Neuronal stem cell (in vitro differentiated cells): ENCODE measurements at regions not wholly inside any gene's neighbourhood (a gene's known extent, or its start where the extent isn't known, plus 50 kb on each side); places are given as distances from the start of the nearest gene placed in this dataset.
A peak's percentile ranks its signal among the peaks of the same experiment; 100 is the strongest.

Source experiments
- DNase-seq: peaks from one replicate; pipeline ENCODE4 v3.0.0-alpha.2; 2013; ENCODE audit warnings: low spot score
- H2AFZ ChIP-seq: one replicate; pipeline ENCODE4 v1.6.1; 2013; ENCODE audit warnings: mild to moderate bottlenecking, low read length, inconsistent platforms
- H2AK5ac ChIP-seq: 2 replicates; pipeline ENCODE4 v1.6.1; 2013; ENCODE audit warnings: low read depth, mild to moderate bottlenecking, inconsistent platforms, low read length, moderate library complexity, mixed read lengths
- H2BK120ac ChIP-seq: 2 replicates; pipeline ENCODE4 v1.6.1; 2013; ENCODE audit warnings: low read depth, mild to moderate bottlenecking, inconsistent platforms, low read length, moderate library complexity, mixed read lengths
- H2BK12ac ChIP-seq: one replicate; pipeline ENCODE4 v1.6.1; 2013; ENCODE audit warnings: low read length, inconsistent platforms
- H2BK15ac ChIP-seq: 2 replicates; pipeline ENCODE4 v1.6.1; 2013; ENCODE audit warnings: mild to moderate bottlenecking, low read length, inconsistent platforms, mixed read lengths
- H2BK5ac ChIP-seq: one replicate; pipeline ENCODE4 v1.6.1; 2013; ENCODE audit warnings: inconsistent platforms, mild to moderate bottlenecking, low read length, moderate library complexity
- H3K14ac ChIP-seq: one replicate; pipeline ENCODE4 v1.6.1; 2013; ENCODE audit warnings: low read length, inconsistent platforms
- H3K18ac ChIP-seq: 2 replicates; pipeline ENCODE4 v1.6.1; 2013; ENCODE audit warnings: low read length, inconsistent platforms
- H3K23ac ChIP-seq: 2 replicates; pipeline ENCODE4 v1.6.1; 2013; ENCODE audit warnings: low read depth, mild to moderate bottlenecking, mixed read lengths, low read length, inconsistent platforms; ENCODE audit not compliant: poor library complexity
- H3K27ac ChIP-seq: replicated peaks from 3 replicates; pipeline ENCODE4 v1.5.1; 2013; ENCODE audit warnings: low read length, inconsistent platforms
- H3K27me3 ChIP-seq, 3 experiments: 2 replicates each; pipeline ENCODE4 v1.6.1; 2013; ENCODE audit warnings: low read length in 3 of 3, mild to moderate bottlenecking in 2 of 3, inconsistent platforms in 1 of 3, low read depth in 1 of 3, mixed read lengths in 1 of 3, moderate library complexity in 1 of 3; ENCODE audit not compliant: control insufficient read depth in 3 of 3, insufficient read depth in 3 of 3
- H3K36me3 ChIP-seq, 2 donors: replicated peaks in 1 of 2; 2 replicates each; pipeline ENCODE4 v1.6.1; 2013; ENCODE audit warnings: low read length in 2 of 2; ENCODE audit not compliant: control insufficient read depth in 2 of 2, insufficient read depth in 2 of 2
- H3K4ac ChIP-seq: 2 replicates; pipeline ENCODE4 v1.6.1; 2013; ENCODE audit warnings: inconsistent platforms, mild to moderate bottlenecking, low read length, moderate library complexity
- H3K4me1 ChIP-seq, 2 donors: 1 replicate in 1 of 2; 2 replicates in 1 of 2; pipeline ENCODE4 v1.6.1; 2013; ENCODE audit warnings: low read length in 2 of 2, low read depth in 1 of 2; ENCODE audit not compliant: control insufficient read depth in 2 of 2, insufficient read depth in 1 of 2
- H3K4me2 ChIP-seq: one replicate; pipeline ENCODE4 v1.6.1; 2013; ENCODE audit warnings: mild to moderate bottlenecking, low read length, inconsistent platforms; ENCODE audit not compliant: insufficient read depth, poor library complexity, severe bottlenecking
- H3K4me3 ChIP-seq, 2 donors: 2 replicates each; pipeline ENCODE4 v1.5.1; 2013; ENCODE audit warnings: low read length in 2 of 2, mild to moderate bottlenecking in 2 of 2, inconsistent platforms in 1 of 2, moderate library complexity in 1 of 2
- H3K79me1 ChIP-seq: one replicate; pipeline ENCODE4 v1.6.1; 2013; ENCODE audit warnings: low read depth, mild to moderate bottlenecking, inconsistent platforms, low read length, moderate library complexity
- H3K9ac ChIP-seq: one replicate; pipeline ENCODE4 v1.6.1; 2013; ENCODE audit warnings: mild to moderate bottlenecking, low read depth, low read length, inconsistent platforms; ENCODE audit not compliant: poor library complexity
- H3K9me3 ChIP-seq, 2 donors: replicated peaks in 1 of 2; 2 replicates each; pipeline versions ENCODE3 to v1.6.1; 2013; ENCODE audit warnings: low read length in 2 of 2, mild to moderate bottlenecking in 2 of 2, inconsistent platforms in 1 of 2, low read depth in 1 of 2, mixed read lengths in 1 of 2, moderate library complexity in 1 of 2; ENCODE audit not compliant: control insufficient read depth in 2 of 2, insufficient read depth in 1 of 2
- H4K8ac ChIP-seq: one replicate; pipeline ENCODE4 v1.6.1; 2013; ENCODE audit warnings: low read depth, mild to moderate bottlenecking, inconsistent platforms, low read length, moderate library complexity
- H4K91ac ChIP-seq: one replicate; pipeline ENCODE4 v1.6.1; 2013; ENCODE audit warnings: low read length, low read depth, mild to moderate bottlenecking, inconsistent platforms; ENCODE audit not compliant: poor library complexity
- WGBS, 2 donors: extraction: QIAGEN DNeasy Blood & Tissue Kit; methylation state at CpG; one replicate each; pipeline ENCODE4 v1.1.7; 2013; ENCODE audit warnings: missing lambda C conversion rate in 2 of 2, mixed read lengths in 1 of 2; ENCODE audit not compliant: insufficient read length in 2 of 2, insufficient replicate concordance in 1 of 2; ENCODE audit errors: extremely low coverage in 2 of 2; 5-methylcytosine and 5-hydroxymethylcytosine counted together

DNA sequence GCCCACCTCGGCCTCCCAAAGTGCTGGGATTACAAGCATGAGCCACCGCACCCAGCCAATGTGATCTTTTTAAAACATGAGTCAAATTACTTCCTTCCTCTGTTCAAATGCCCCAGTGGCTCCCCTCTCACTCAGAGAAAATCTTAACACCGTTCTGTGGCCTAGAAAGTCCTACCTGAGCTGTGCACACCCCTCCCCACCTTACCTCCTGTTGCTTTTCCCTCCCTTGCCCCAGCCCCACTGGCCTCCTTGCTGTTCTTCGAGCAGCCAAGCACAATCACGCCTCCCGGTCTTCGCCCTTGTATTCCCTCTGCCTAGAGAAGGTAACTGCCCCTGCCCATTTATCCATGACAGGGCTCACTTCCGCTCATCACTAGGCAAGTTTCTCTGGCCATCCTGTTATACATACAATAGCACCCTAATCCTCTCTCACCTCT, 62.6 kb upstream of the RPL11 start:
- no peak overlapping the region for H3K4ac ChIP-seq
- H2BK5ac ChIP-seq = no peak overlapping the region
- H4K91ac ChIP-seq = no peak overlapping the region
- H2BK12ac ChIP-seq = no peak overlapping the region
- no peaks in the 10 kb centered on the region for H3K79me1 ChIP-seq
- no peak overlapping the region for H2BK120ac ChIP-seq
- no peak overlapping the region for H3K14ac ChIP-seq
- no peaks in the 10 kb centered on the region for H3K4me1 ChIP-seq
- no peak overlapping the region for H3K18ac ChIP-seq
- no peak overlapping the region for H2BK15ac ChIP-seq
- DNase-seq = no peak
- H2AFZ ChIP-seq = peak overlapping the region; percentile 11
- H3K27ac ChIP-seq = no peak overlapping the region
- no peaks in the 10 kb centered on the region for H3K36me3 ChIP-seq
- H3K23ac ChIP-seq = no peak overlapping the region
- H3K4me3 ChIP-seq = no peak overlapping the region
- H4K8ac ChIP-seq = no peak overlapping the region
- no peaks in the 10 kb centered on the region for H3K27me3 ChIP-seq
- H3K9me3 ChIP-seq = no peaks in the 10 kb centered on the region
- WGBS, 2 donors = no CpG with 5 or more reads among the region's 8 CpGs
- H3K9ac ChIP-seq = no peak overlapping the region
- no peak overlapping the region for H2AK5ac ChIP-seq
- no peak overlapping the region for H3K4me2 ChIP-seq

DNA sequence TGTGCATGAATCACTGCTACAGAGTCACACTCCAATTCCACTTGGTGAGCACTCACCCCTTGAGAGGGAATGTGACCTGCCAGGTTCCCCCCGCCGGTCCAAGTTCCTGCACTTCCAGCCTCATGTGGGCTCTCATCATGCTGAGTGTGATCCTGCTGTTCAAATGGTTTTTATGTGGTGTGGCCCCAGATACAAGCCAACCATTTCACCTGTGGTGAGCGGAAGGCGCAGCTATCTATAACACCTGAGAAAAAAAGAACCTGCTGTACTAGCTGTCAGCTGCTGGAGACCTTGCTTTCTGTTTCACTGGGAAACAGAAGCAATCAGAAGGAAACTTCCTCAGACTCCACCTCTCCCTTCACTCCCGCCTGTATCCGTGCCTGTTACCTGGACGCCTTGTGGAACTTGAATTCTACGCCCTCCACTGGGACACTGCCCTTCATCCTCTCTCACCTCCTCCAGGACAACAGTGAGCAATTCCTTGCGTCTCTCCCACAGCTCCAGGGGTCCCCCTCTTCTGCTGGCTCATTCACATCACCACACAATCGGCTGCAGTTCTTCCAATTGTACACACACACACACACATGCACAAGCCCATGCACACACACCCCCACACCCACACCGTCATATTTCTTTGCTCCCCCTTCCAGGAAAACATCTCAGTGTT, 64.4 kb upstream of the RPL11 start:
- Histone ChIP-seq H3K4me1 (no peaks in the 10 kb centered on the region), H4K91ac (no peak overlapping the region), H2BK120ac (no peak overlapping the region), H3K9me3 (no peaks in the 10 kb centered on the region), H3K4ac (no peak overlapping the region), H2AFZ (peak overlapping the region; percentile 23), H3K79me1 (no peaks in the 10 kb centered on the region), H3K14ac (no peak overlapping the region), H2BK5ac (no peak overlapping the region), H2BK12ac (no peak overlapping the region), H3K9ac (no peak overlapping the region), H3K4me2 (no peak overlapping the region), H3K27ac (no peak overlapping the region), H2BK15ac (no peak overlapping the region), H3K18ac (no peak overlapping the region), H3K4me3 (no peak overlapping the region), H3K36me3 (no peaks in the 10 kb centered on the region), H3K27me3 (peaks cover 0 to under 1% (median 0%) of the 10 kb centered on the region in 3 experiments), H3K23ac (no peak overlapping the region), H2AK5ac (no peak overlapping the region), H4K8ac (no peak overlapping the region)
- no CpG with 5 or more reads among the region's 11 CpGs for WGBS, 2 donors
- no peak for DNase-seq

DNA sequence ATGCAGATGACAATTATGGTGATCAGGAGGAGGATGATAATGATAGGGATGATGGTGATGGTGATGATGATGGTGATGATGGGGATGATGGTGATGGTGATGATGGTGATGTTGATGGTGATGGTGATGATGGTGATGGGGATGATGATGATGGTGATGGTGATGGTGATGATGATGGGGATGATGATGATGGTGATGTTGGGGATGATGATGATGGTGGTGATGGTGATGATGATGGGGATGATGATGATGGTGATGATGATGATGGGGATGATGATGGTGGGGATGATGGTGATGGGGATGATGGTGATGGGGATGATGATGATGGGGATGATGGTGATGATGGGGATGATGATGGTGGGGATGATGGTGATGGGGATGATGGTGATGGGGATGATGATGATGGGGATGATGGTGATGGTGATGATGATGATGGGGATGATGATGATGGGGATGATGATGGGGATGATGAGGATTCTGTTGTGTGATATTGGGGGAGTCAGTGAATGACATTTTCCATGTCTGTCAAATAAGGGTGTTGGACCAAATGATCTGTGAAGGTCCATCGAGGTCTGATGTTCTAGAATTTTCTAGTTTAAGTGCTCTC, 65.6 kb upstream of the RPL11 start:
- H3K9ac ChIP-seq = peak overlapping the region; percentile 33
- H2BK5ac ChIP-seq = no peak overlapping the region
- no peak overlapping the region for H2BK15ac ChIP-seq
- H3K27me3 ChIP-seq = peaks cover 0 to 3% (median 0%) of the 10 kb centered on the region in 3 experiments
- no peak overlapping the region for H2BK120ac ChIP-seq
- WGBS, 2 donors = no CpG with 5 or more reads among the region's 1 CpG
- H3K14ac ChIP-seq = no peak overlapping the region
- no peak overlapping the region for H3K4ac ChIP-seq
- H2AFZ ChIP-seq = no peak overlapping the region
- H4K91ac ChIP-seq = no peak overlapping the region
- H3K9me3 ChIP-seq = no peaks in the 10 kb centered on the region
- no peak overlapping the region for H3K4me3 ChIP-seq
- no peak overlapping the region for H4K8ac ChIP-seq
- DNase-seq = no peak
- H3K79me1 ChIP-seq = no peaks in the 10 kb centered on the region
- no peak overlapping the region for H3K4me2 ChIP-seq
- H3K4me1 ChIP-seq = no peaks in the 10 kb centered on the region
- no peak overlapping the region for H3K18ac ChIP-seq
- H3K27ac ChIP-seq = no peak overlapping the region
- no peak overlapping the region for H2BK12ac ChIP-seq
- no peaks in the 10 kb centered on the region for H3K36me3 ChIP-seq
- H3K23ac ChIP-seq = no peak overlapping the region
- H2AK5ac ChIP-seq = no peak overlapping the region

DNA sequence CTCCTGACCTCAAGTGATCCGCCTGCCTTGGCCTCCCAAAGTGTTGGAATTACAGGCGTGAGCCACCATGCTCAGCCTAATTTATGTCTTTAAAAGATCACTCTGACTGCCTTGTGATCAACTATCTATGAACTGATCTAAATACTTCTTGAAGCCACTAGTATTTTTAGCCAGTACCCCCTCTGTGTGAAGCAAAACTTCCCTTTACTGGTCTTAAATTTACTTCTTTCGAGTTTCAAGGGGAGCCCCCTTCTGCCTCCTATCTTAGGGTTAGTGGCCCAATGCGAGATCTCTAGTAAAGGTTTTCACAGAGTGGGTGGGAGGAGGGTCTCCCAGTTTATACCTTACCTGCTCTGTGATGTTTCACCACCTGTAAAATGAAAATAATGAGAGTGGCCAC, 66.1 kb upstream of the RPL11 start:
- WGBS, 2 donors = no CpG with 5 or more reads among the region's 4 CpGs
- Histone ChIP-seq H2BK15ac (no peak overlapping the region), H4K91ac (no peak overlapping the region)

More for the DNA sequence above, 66.1 kb upstream of the RPL11 start:
- H3K27ac ChIP-seq = no peak overlapping the region
- H3K4ac ChIP-seq = no peak overlapping the region
- no peaks in the 10 kb centered on the region for H3K9me3 ChIP-seq
- H3K23ac ChIP-seq = no peak overlapping the region
- H3K27me3 ChIP-seq = peaks cover 0 to 8% (median 5%) of the 10 kb centered on the region in 3 experiments
- no peak overlapping the region for H3K4me2 ChIP-seq
- H3K36me3 ChIP-seq = no peaks in the 10 kb centered on the region
- no peak for DNase-seq
- no peak overlapping the region for H3K9ac ChIP-seq
- no peak overlapping the region for H3K18ac ChIP-seq
- no peaks in the 10 kb centered on the region for H3K79me1 ChIP-seq
- H3K14ac ChIP-seq = no peak overlapping the region
- H2AK5ac ChIP-seq = no peak overlapping the region
- H2BK5ac ChIP-seq = no peak overlapping the region
- H2BK12ac ChIP-seq = no peak overlapping the region
- H2AFZ ChIP-seq = no peak overlapping the region
- no peaks in the 10 kb centered on the region for H3K4me1 ChIP-seq
- H4K8ac ChIP-seq = no peak overlapping the region
- no peak overlapping the region for H3K4me3 ChIP-seq
- no peak overlapping the region for H2BK120ac ChIP-seq
